ENCODE measurements at regions not wholly inside any gene's neighbourhood (a gene's known extent, or its start where the extent isn't known, plus 50 kb on each side); places are given as distances from the start of the nearest gene placed in this dataset.

GRCh38 chr20:40563296-40563950 lies 125.6 kb downstream of the MAFB start:
- H3K4me1 ChIP-seq (ENCODE audit: control insufficient read depth in 1 of 2, insufficient read depth in 2 of 2, low read length in 2 of 2), result peaks cover 34 to 42% of the 10 kb centered on the region in 2 donors
- Mint-ChIP-seq H3K27ac (peak overlapping the region in 4 of 7 donors; percentile 51 to 86 (median 78)), H3K9me3 (no peaks in the 10 kb centered on the region), H3K4me3 (no peak overlapping the region), H3K4me1 (peaks cover 42% of the 10 kb centered on the region), H3K36me3 (peaks cover 8 to 9% of the 10 kb centered on the region in 2 donors), H3K27me3 (ENCODE audit: low read depth in 3 of 3) (peaks cover 2 to 7% (median 4%) of the 10 kb centered on the region in 3 donors)
- no peak overlapping the region for H3K4me3 ChIP-seq (replicated peaks in 1 of 3; ENCODE audit: low read depth in 2 of 3, low read length in 3 of 3)
- H3K4me2 ChIP-seq (replicated peaks; ENCODE audit: extremely low read depth, low read length, poor library complexity, severe bottlenecking), result no peak overlapping the region
- no peak overlapping the region for H2AFZ ChIP-seq (ENCODE audit: insufficient read depth, low read depth, low read length, poor library complexity, severe bottlenecking)
- H4K20me1 ChIP-seq (ENCODE audit: insufficient read depth, low read length), result no peaks in the 10 kb centered on the region
- 71% methylated on average over 1 of the region's 8 CpGs for WGBS (ENCODE audit: insufficient coverage)
- intact Hi-C loops (cut with micrococcal nuclease), result loop anchor here (2.0 to 10.0 kb wide), 4 partner anchors 56 to 241 kb away; partner anchors contain the start of gene MAFB (in 1 of the 2)
- H3K27me3 ChIP-seq (ENCODE audit: control insufficient read depth in 2 of 2, insufficient read depth in 2 of 2, low read length in 2 of 2), result no peaks in the 10 kb centered on the region
- TF ChIP-seq, protein P1, sequence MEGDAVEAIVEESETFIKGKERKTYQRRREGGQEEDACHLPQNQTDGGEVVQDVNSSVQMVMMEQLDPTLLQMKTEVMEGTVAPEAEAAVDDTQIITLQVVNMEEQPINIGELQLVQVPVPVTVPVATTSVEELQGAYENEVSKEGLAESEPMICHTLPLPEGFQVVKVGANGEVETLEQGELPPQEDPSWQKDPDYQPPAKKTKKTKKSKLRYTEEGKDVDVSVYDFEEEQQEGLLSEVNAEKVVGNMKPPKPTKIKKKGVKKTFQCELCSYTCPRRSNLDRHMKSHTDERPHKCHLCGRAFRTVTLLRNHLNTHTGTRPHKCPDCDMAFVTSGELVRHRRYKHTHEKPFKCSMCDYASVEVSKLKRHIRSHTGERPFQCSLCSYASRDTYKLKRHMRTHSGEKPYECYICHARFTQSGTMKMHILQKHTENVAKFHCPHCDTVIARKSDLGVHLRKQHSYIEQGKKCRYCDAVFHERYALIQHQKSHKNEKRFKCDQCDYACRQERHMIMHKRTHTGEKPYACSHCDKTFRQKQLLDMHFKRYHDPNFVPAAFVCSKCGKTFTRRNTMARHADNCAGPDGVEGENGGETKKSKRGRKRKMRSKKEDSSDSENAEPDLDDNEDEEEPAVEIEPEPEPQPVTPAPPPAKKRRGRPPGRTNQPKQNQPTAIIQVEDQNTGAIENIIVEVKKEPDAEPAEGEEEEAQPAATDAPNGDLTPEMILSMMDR (IDR thresholded peaks at IDR 0.05), result no peak
- H3K9ac ChIP-seq (ENCODE audit: insufficient read depth, low read length, poor library complexity, severe bottlenecking), result no peak overlapping the region
- H3K27ac ChIP-seq (ENCODE audit: low read depth in 1 of 2, low read length in 2 of 2), result peak overlapping the region in 1 of 2 donors; percentile 85
- no peaks in the 10 kb centered on the region for H3K79me2 ChIP-seq (ENCODE audit: insufficient read depth, low read length)
- DNase-seq, result no peak
- no peaks in the 10 kb centered on the region for H3K9me3 ChIP-seq (replicated peaks in 1 of 2; ENCODE audit: control insufficient read depth in 1 of 2, insufficient read depth in 1 of 2, low read length in 2 of 2)
- no peaks in the 10 kb centered on the region for H3K36me3 ChIP-seq (replicated peaks in 1 of 2; ENCODE audit: control insufficient read depth in 1 of 2, insufficient read depth in 2 of 2, low read length in 2 of 2)

GRCh38 chr20:40562031-40562430 lies 127.0 kb downstream of the MAFB start:
- Histone ChIP-seq H3K4me1 (ENCODE audit: control insufficient read depth in 1 of 2, insufficient read depth in 2 of 2, low read length in 2 of 2) (peaks cover 29 to 33% of the 10 kb centered on the region in 2 donors), H3K4me3 (replicated peaks in 1 of 3; ENCODE audit: low read depth in 2 of 3, low read length in 3 of 3) (no peak overlapping the region), H3K27ac (ENCODE audit: low read depth in 1 of 2, low read length in 2 of 2) (peak overlapping the region; percentile 30 to 85), H3K9ac (ENCODE audit: insufficient read depth, low read length, poor library complexity, severe bottlenecking) (no peak overlapping the region), H4K20me1 (ENCODE audit: insufficient read depth, low read length) (no peaks in the 10 kb centered on the region), H3K9me3 (replicated peaks in 1 of 2; ENCODE audit: control insufficient read depth in 1 of 2, insufficient read depth in 1 of 2, low read length in 2 of 2) (no peaks in the 10 kb centered on the region), H2AFZ (ENCODE audit: insufficient read depth, low read depth, low read length, poor library complexity, severe bottlenecking) (no peak overlapping the region), H3K4me2 (replicated peaks; ENCODE audit: extremely low read depth, low read length, poor library complexity, severe bottlenecking) (no peak overlapping the region), H3K36me3 (replicated peaks in 1 of 2; ENCODE audit: control insufficient read depth in 1 of 2, insufficient read depth in 2 of 2, low read length in 2 of 2) (no peaks in the 10 kb centered on the region), H3K79me2 (ENCODE audit: insufficient read depth, low read length) (no peaks in the 10 kb centered on the region), H3K27me3 (ENCODE audit: control insufficient read depth in 2 of 2, insufficient read depth in 2 of 2, low read length in 2 of 2) (no peaks in the 10 kb centered on the region)
- TF ChIP-seq, protein P1 (IDR thresholded peaks at IDR 0.05), result no peak
- peak; percentile 92 to 95 (median 93) for DNase-seq
- Mint-ChIP-seq H3K4me1 (peaks cover 37% of the 10 kb centered on the region), H3K27me3 (ENCODE audit: low read depth in 3 of 3) (peaks cover 2 to 8% (median 7%) of the 10 kb centered on the region in 3 donors), H3K4me3 (no peak overlapping the region), H3K27ac (peak overlapping the region; percentile 68 to 95 (median 86)), H3K36me3 (peaks cover 8 to 9% of the 10 kb centered on the region in 2 donors), H3K9me3 (peaks cover 0 to 3% (median under 1%) of the 10 kb centered on the region in 7 donors)
- intact Hi-C loops (cut with micrococcal nuclease), result loop anchor here (1.0 to 10.0 kb wide), 5 partner anchors 9 to 240 kb away; partner anchors contain the start of gene MAFB (in 1 of the 2)
- no CpG with 5 or more reads among the region's 2 CpGs for WGBS (ENCODE audit: insufficient coverage)
